SHP77 treated with DMSO at 0.1 percent for 48 hours (cell line): ENCODE measurements at regions not wholly inside any gene's neighbourhood (a gene's known extent, or its start where the extent isn't known, plus 50 kb on each side); places are given as distances from the start of the nearest gene placed in this dataset.

Experiments used
- DNase-seq: peaks from one replicate; lab custom pipeline; 2025; lab: John Stamatoyannopoulos, UW

- DNase-seq, result no peak
Observed at GRCh38 chr12:46468160-46468559, 95.6 kb upstream of the SLC38A2 start.

GRCh38 chr12:46465307-46465706 lies 92.7 kb upstream of the SLC38A2 start:
- DNase-seq, result no peak

- no peak for DNase-seq
Observed at GRCh38 chr12:46464863-46465262, 92.3 kb upstream of the SLC38A2 start.

- DNase-seq, result no peak
Observed at GRCh38 chr12:46462641-46463355, 90.2 kb upstream of the SLC38A2 start.

GRCh38 chr12:46461907-46462640 lies 89.5 kb upstream of the SLC38A2 start:
- no peak for DNase-seq

GRCh38 chr12:46461459-46461858 lies 88.9 kb upstream of the SLC38A2 start:
- DNase-seq, result no peak

GRCh38 chr12:46460682-46461210 lies 88.2 kb upstream of the SLC38A2 start:
- no peak for DNase-seq

- DNase-seq, result no peak
Observed at GRCh38 chr12:46459861-46460545, 87.4 kb upstream of the SLC38A2 start.

- no peak for DNase-seq
Observed at GRCh38 chr12:46459111-46459510, 86.5 kb upstream of the SLC38A2 start.

- no peak for DNase-seq
Observed at GRCh38 chr12:46458500-46459102, 86.0 kb upstream of the SLC38A2 start.

GRCh38 chr12:46457958-46458357 lies 85.4 kb upstream of the SLC38A2 start:
- no peak for DNase-seq

- DNase-seq, result no peak
Observed at GRCh38 chr12:46456356-46457334, 84.1 kb upstream of the SLC38A2 start.

- DNase-seq, result no peak
Observed at GRCh38 chr12:46455648-46456352, 83.2 kb upstream of the SLC38A2 start.

GRCh38 chr12:46454981-46455380 lies 82.4 kb upstream of the SLC38A2 start:
- no peak for DNase-seq

GRCh38 chr12:46453428-46453827 lies 80.9 kb upstream of the SLC38A2 start:
- DNase-seq, result no peak

GRCh38 chr12:46452776-46453175 lies 80.2 kb upstream of the SLC38A2 start:
- DNase-seq, result no peak

GRCh38 chr12:46452061-46452615 lies 79.6 kb upstream of the SLC38A2 start:
- DNase-seq, result no peak

- DNase-seq, result no peak
Observed at GRCh38 chr12:46451276-46452021, 78.9 kb upstream of the SLC38A2 start.

GRCh38 chr12:46450279-46450748 lies 77.7 kb upstream of the SLC38A2 start:
- DNase-seq, result no peak
